KG1 (cell line): ENCODE measurements at regions not wholly inside any gene's neighbourhood (a gene's known extent, or its start where the extent isn't known, plus 50 kb on each side); places are given as distances from the start of the nearest gene placed in this dataset.
"Not testable (repeated sequence)": the region's sequence is repeated elsewhere in the genome, so short reads cannot be mapped to it uniquely, and the experiment has no call there.

Experiments used
- DNase-seq: peaks from one replicate; lab custom pipeline; 2025; lab: John Stamatoyannopoulos, UW

GRCh38 chr12:126979564-126979963, 1287.4 kb upstream of the TMEM132C start:
- not testable (repeated sequence) for DNase-seq

- no peak for DNase-seq
Observed at GRCh38 chr12:126982707-126983106, 1284.3 kb upstream of the TMEM132C start.

GRCh38 chr12:126983735-126984134, 1283.2 kb upstream of the TMEM132C start:
- DNase-seq = not testable (repeated sequence)

GRCh38 chr12:126985663-126986062, 1281.3 kb upstream of the TMEM132C start:
- DNase-seq = not testable (repeated sequence)

- no peak for DNase-seq
Observed at GRCh38 chr12:126989532-126989931, 1277.4 kb upstream of the TMEM132C start.

- DNase-seq = no peak
Observed at GRCh38 chr12:126993898-126994297, 1273.1 kb upstream of the TMEM132C start.

GRCh38 chr12:126994599-126994998, 1272.4 kb upstream of the TMEM132C start:
- DNase-seq = no peak

- no peak for DNase-seq
Observed at GRCh38 chr12:126998031-126998430, 1268.9 kb upstream of the TMEM132C start.

GRCh38 chr12:126998747-126999285, 1268.2 kb upstream of the TMEM132C start:
- DNase-seq = no peak

- DNase-seq = no peak
Observed at GRCh38 chr12:126999352-126999751, 1267.6 kb upstream of the TMEM132C start.

GRCh38 chr12:127005406-127005805, 1261.6 kb upstream of the TMEM132C start:
- DNase-seq = no peak

GRCh38 chr12:127006972-127007371, 1260.0 kb upstream of the TMEM132C start:
- no peak for DNase-seq

GRCh38 chr12:127008755-127009403, 1258.1 kb upstream of the TMEM132C start:
- no peak for DNase-seq

GRCh38 chr12:127012109-127012508, 1254.9 kb upstream of the TMEM132C start:
- DNase-seq = no peak

- no peak for DNase-seq
Observed at GRCh38 chr12:127013197-127013596, 1253.8 kb upstream of the TMEM132C start.

GRCh38 chr12:127014079-127014478, 1252.9 kb upstream of the TMEM132C start:
- DNase-seq = no peak

GRCh38 chr12:127024791-127025190, 1242.2 kb upstream of the TMEM132C start:
- no peak for DNase-seq

- no peak for DNase-seq
Observed at GRCh38 chr12:127025545-127025944, 1241.4 kb upstream of the TMEM132C start.

- DNase-seq = no peak
Observed at GRCh38 chr12:127035011-127035879, 1231.7 kb upstream of the TMEM132C start.

GRCh38 chr12:127038152-127038551, 1228.8 kb upstream of the TMEM132C start:
- DNase-seq = no peak

- DNase-seq = no peak
Observed at GRCh38 chr12:127038761-127039160, 1228.2 kb upstream of the TMEM132C start.

GRCh38 chr12:127041985-127042625, 1224.9 kb upstream of the TMEM132C start:
- no peak for DNase-seq

- no peak for DNase-seq
Observed at GRCh38 chr12:127043731-127044130, 1223.2 kb upstream of the TMEM132C start.
